Nephron (organoid): ENCODE measurements at regions not wholly inside any gene's neighbourhood (a gene's known extent, or its start where the extent isn't known, plus 50 kb on each side); places are given as distances from the start of the nearest gene placed in this dataset.

Experiments used
- H3K27ac Mint-ChIP-seq, 3 experiments: 2 replicates each; pipeline ENCODE4 v1.8.0; 2020; ENCODE audit warnings: mixed read lengths in 3 of 3, mild to moderate bottlenecking in 2 of 3, moderate library complexity in 1 of 3
- H3K27me3 Mint-ChIP-seq: 2 replicates; pipeline ENCODE4 v1.8.0; 2021; ENCODE audit warnings: low read depth, mild to moderate bottlenecking, moderate library complexity, mixed read lengths
- H3K36me3 Mint-ChIP-seq: 2 replicates; pipeline ENCODE4 v1.8.0; 2020; ENCODE audit warnings: low read depth, mixed read lengths
- H3K4me1 Mint-ChIP-seq: 2 replicates; pipeline ENCODE4 v1.8.0; 2020; ENCODE audit warnings: mixed read lengths
- H3K4me3 Mint-ChIP-seq, 3 experiments: 2 replicates each; pipeline ENCODE4 v1.8.0; 2020; ENCODE audit warnings: mild to moderate bottlenecking in 3 of 3, mixed read lengths in 3 of 3, moderate library complexity in 2 of 3
- H3K9me3 Mint-ChIP-seq: 2 replicates; pipeline ENCODE4 v1.8.0; 2020; ENCODE audit warnings: mixed read lengths
- CTCF ChIP-seq, 3 experiments: fragments of 200-600 bp; sonication (generic); IDR thresholded peaks; one replicate each; pipeline ENCODE4 v1.5.0; 2021; ENCODE audit warnings: antibody characterized with exemption in 3 of 3; ENCODE audit not compliant: unreplicated experiment in 3 of 3

GRCh38 chr20:60641879-60642447 is 610.1 kb upstream of the CDH4 start:
- H3K4me3 Mint-ChIP-seq = no peak overlapping the region
- TF ChIP-seq CTCF (IDR thresholded peaks at IDR 0.05; ENCODE audit: unreplicated experiment in 3 of 3) = no peak
- H3K9me3 Mint-ChIP-seq = peaks cover 10% of the 10 kb centered on the region
- peaks cover 21% of the 10 kb centered on the region for H3K27me3 Mint-ChIP-seq
- no peaks in the 10 kb centered on the region for H3K36me3 Mint-ChIP-seq
- no peak overlapping the region for H3K27ac Mint-ChIP-seq
- H3K4me1 Mint-ChIP-seq = peaks cover 5% of the 10 kb centered on the region

DNA sequence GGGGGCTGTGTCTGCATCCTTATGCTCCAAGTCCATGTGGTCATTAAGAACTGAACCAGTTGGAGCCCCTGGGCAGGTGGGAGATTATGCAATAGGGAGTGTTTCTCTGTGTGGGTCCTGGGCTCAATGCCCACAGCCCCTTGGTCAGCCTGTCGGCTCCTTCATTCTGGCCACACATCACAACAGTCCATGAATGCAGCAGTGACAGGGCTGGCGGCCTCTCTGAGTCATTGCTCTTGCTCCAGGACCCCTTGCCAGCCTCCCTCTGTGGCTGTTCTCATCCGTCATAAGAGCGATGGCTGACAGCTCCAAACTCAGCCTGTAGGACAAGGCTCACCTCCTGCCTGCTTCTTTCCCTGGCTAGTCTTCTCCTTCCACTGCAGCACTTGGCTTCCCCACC is 609.5 kb upstream of the CDH4 start:
- Mint-ChIP-seq H3K36me3 (no peaks in the 10 kb centered on the region), H3K4me1 (peaks cover 5% of the 10 kb centered on the region), H3K27me3 (peaks cover 22% of the 10 kb centered on the region), H3K9me3 (peaks cover 11% of the 10 kb centered on the region), H3K4me3 (no peak overlapping the region), H3K27ac (no peak overlapping the region)
- no peak for TF ChIP-seq CTCF (IDR thresholded peaks at IDR 0.05; ENCODE audit: unreplicated experiment in 3 of 3)

DNA sequence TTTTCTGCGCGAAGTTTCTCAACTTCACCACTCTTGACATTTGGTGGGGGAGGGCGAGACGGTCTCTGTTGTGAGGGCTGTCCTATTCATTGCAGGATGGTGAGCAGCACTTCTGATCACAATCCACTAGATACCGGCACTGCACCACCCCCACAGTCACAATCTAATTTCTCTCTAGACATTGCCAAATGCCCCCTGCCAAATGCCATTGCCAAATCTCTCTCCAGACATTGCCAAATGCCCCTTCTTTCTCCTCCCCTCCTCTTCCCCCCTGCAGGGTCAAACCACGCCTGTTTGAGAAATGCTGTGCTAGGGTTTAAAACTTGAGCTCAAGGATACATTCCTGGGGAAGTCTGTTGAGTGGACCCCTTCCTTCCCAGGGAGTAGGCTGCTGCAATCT is 603.5 kb upstream of the CDH4 start:
- Mint-ChIP-seq H3K9me3 (peaks cover 12% of the 10 kb centered on the region), H3K4me3 (no peak overlapping the region), H3K27me3 (peaks cover 7% of the 10 kb centered on the region), H3K4me1 (no peaks in the 10 kb centered on the region), H3K27ac (no peak overlapping the region), H3K36me3 (no peaks in the 10 kb centered on the region)
- TF ChIP-seq CTCF (IDR thresholded peaks at IDR 0.05; ENCODE audit: unreplicated experiment in 3 of 3) = no peak

GRCh38 chr20:60649541-60649940 is 602.5 kb upstream of the CDH4 start:
- TF ChIP-seq CTCF (IDR thresholded peaks at IDR 0.05; ENCODE audit: unreplicated experiment in 3 of 3) = no peak
- no peaks in the 10 kb centered on the region for H3K4me1 Mint-ChIP-seq
- no peaks in the 10 kb centered on the region for H3K36me3 Mint-ChIP-seq
- no peak overlapping the region for H3K27ac Mint-ChIP-seq
- H3K27me3 Mint-ChIP-seq = peaks cover 10% of the 10 kb centered on the region
- peaks cover 12% of the 10 kb centered on the region for H3K9me3 Mint-ChIP-seq
- no peak overlapping the region for H3K4me3 Mint-ChIP-seq

- Mint-ChIP-seq H3K9me3 (peaks cover 12% of the 10 kb centered on the region), H3K27ac (no peak overlapping the region), H3K36me3 (no peaks in the 10 kb centered on the region), H3K4me1 (no peaks in the 10 kb centered on the region), H3K4me3 (no peak overlapping the region), H3K27me3 (peaks cover 10% of the 10 kb centered on the region)
- TF ChIP-seq CTCF (IDR thresholded peaks at IDR 0.05; ENCODE audit: unreplicated experiment in 3 of 3) = no peak
Measured at GRCh38 chr20:60650087-60650486, 602.0 kb upstream of the CDH4 start.

DNA sequence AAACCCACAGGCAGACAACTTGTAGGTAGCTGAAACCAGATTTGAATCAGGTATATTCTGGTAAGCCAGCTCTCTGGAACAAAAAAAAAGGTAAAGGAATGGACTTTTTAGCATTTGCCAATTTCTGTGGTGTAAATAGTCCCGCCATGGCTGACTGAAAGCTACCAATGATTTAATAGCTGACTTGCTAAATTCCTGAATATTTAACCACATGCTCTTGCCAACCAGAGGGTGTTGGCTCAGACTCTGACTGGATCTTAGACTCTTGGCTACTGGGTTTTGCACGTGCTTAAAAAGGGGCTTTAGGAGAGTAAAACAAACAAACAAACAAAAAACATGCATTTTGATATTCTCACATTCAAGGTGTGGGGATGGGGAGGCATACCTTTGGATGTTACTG is 600.0 kb upstream of the CDH4 start:
- H3K27ac Mint-ChIP-seq = no peak overlapping the region
- H3K4me3 Mint-ChIP-seq = no peak overlapping the region

More for the DNA sequence above, 600.0 kb upstream of the CDH4 start:
- no peak for TF ChIP-seq CTCF (IDR thresholded peaks at IDR 0.05; ENCODE audit: unreplicated experiment in 3 of 3)
- H3K9me3 Mint-ChIP-seq = peaks cover 12% of the 10 kb centered on the region
- H3K4me1 Mint-ChIP-seq = peaks cover 3% of the 10 kb centered on the region
- peaks cover 4% of the 10 kb centered on the region for H3K36me3 Mint-ChIP-seq
- peaks cover 6% of the 10 kb centered on the region for H3K27me3 Mint-ChIP-seq
